22Rv1 (cell line): ENCODE measurements at regions not wholly inside any gene's neighbourhood (a gene's known extent, or its start where the extent isn't known, plus 50 kb on each side); places are given as distances from the start of the nearest gene placed in this dataset.
"Not testable (repeated sequence)": the region's sequence is repeated elsewhere in the genome, so short reads cannot be mapped to it uniquely, and the experiment has no call there.

Experiments
- H3K27ac ChIP-seq: fragments of 450-650 bp; 2 replicates; pipeline ENCODE4 v1.5.1; 2017
- ZFX ChIP-seq: fragments of 450-650 bp; IDR thresholded peaks from 2 replicates; pipeline ENCODE4 v1.6.1; 2017; ENCODE audit warnings: antibody characterized with exemption, borderline replicate concordance
- TF ChIP-seq, protein P1 (sequence below): fragments of 450-650 bp; IDR thresholded peaks from 2 replicates; pipeline ENCODE4 v1.5.1; 2017; ENCODE audit warnings: mild to moderate bottlenecking

DNA sequence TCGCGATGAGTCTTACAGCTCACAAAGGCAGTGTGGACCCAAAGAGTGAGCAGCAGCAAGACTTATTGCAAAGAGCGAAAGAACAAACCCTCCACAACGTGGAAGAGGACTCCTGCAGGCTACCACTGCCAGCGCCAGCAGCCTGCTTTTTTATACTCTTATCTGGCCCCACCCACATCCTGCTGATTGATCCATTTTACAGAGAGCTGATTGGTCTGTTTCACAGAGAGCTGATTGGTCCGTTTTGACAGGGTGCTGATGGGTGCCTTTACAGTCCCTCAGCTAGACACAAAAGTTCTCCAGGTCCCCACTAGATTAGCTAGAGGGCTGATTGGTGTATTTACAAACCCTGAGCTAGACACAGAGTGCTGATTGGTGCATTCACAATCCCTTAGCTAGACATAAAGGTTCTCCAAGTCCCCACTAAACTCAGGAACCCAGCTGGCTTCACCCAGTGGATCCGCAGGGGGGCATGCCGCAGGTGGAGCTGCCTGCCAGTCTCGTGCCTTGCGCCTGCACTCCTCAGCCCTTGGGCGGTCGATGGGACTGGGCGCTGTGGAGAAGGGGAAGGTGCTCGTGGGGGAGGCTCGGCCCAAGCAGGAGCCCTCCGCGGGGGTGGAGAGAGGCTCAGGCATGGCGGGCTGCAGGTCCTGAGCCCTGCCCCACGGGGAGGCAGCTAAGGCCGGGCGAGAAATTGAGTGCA lies 75.7 kb downstream of the QDPR start:
- H3K27ac ChIP-seq, result not testable (repeated sequence)

DNA sequence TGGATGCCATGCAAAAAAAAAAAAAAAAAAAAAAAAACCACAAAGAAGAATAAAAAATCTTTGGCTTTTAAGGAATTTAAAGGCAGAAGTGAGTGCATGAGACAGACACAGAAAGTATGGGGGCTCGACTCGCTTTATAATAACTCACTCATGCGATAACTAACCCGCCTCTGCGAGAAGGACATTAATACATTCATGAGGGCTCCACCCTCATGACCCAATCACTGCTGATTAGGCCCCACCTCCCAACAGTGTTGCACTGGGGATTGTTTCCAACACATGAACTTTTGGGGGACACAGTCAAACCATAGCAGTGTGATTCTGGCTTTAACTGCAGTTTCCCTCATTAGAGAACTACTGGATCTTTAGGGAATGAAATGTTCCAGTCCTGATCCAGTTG lies 78.1 kb downstream of the QDPR start:
- TF ChIP-seq, protein P1, sequence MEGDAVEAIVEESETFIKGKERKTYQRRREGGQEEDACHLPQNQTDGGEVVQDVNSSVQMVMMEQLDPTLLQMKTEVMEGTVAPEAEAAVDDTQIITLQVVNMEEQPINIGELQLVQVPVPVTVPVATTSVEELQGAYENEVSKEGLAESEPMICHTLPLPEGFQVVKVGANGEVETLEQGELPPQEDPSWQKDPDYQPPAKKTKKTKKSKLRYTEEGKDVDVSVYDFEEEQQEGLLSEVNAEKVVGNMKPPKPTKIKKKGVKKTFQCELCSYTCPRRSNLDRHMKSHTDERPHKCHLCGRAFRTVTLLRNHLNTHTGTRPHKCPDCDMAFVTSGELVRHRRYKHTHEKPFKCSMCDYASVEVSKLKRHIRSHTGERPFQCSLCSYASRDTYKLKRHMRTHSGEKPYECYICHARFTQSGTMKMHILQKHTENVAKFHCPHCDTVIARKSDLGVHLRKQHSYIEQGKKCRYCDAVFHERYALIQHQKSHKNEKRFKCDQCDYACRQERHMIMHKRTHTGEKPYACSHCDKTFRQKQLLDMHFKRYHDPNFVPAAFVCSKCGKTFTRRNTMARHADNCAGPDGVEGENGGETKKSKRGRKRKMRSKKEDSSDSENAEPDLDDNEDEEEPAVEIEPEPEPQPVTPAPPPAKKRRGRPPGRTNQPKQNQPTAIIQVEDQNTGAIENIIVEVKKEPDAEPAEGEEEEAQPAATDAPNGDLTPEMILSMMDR, result no peak
- TF ChIP-seq ZFX, result no peak

DNA sequence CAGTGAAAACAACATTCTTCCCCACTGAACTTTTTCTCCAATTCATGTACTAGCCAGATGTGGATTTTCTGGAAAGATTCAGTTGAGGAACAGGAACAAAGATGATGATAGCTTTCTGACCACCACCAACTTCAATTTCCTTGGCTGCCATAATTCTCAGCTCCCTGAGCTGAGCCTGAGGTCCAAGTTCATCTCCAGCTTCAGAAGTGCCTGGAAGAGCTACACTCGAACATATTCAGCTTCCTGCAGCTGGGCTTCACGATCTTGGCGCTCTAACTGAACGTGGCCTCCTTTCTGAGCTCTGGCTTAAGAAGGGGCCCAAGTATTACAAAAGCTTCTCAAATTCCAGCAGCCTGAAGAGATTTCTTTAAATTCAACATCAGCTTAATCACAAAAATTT lies 83.9 kb downstream of the QDPR start:
- no peak overlapping the region for H3K27ac ChIP-seq
- no peak for TF ChIP-seq ZFX
- TF ChIP-seq, protein P1, result no peak

More for the DNA sequence above, 78.1 kb downstream of the QDPR start:
- H3K27ac ChIP-seq, result no peak overlapping the region

DNA sequence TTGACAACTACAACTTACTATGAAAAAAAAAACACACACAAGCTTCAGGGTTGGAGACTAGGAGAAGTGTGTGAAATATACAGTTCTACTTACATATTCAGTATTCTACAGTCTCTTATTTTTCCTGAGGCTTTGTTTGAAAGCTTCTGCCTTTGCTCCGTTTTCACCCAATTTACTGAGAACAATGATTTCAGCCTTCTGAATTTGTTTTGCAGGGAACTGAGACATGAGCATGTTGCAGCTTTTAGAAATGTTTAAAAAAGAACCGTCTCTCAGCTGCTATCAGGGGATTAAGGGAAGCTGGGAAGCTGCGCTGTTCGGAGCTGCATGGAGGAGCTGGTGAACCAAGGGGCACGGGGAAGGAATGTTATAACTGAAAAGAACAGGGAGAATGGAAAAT lies 85.7 kb downstream of the QDPR start:
- TF ChIP-seq ZFX, result no peak
- H3K27ac ChIP-seq, result no peak overlapping the region

DNA sequence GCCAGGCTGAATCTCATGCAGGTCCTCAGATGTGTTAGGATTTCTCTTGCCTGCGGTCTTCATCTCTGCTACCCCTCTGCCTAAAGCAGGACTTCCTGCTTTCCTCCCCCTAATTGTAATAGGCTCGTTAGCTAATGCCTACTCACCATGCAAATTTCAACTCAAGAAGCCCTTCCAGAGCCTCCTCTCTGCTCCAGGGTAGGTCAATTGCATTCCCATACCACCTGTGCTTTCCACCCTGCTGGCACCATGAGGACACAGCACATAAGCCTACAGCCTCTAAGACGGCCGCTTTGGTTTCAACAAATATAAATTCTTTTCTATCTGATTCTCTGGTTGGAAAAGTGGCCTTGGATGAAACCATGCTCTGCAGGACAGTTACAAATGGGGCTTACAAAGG lies 93.9 kb downstream of the QDPR start:
- no peak overlapping the region for H3K27ac ChIP-seq
- TF ChIP-seq, protein P1, result no peak
- no peak for TF ChIP-seq ZFX

DNA sequence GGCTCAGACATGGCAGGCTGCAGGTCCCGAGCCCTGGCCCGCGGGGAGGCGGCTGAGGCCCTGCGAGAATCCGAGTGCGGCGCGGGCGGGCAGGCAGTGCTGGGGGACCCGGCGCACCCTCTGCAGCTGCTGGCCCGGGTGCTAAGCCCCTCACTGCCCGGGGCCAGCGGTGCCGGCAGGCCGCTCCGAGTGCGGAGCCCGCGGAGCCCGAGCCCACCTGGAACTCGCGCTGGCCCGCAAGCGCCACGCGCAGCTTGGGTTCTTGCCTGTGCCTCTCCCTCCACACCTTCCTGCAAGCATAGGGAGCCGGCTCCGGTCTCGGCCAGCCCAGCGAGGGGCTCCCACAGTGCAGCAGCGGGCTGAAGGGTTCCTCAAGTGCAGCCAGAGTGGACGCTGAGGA lies 97.5 kb downstream of the QDPR start:
- no peak overlapping the region for H3K27ac ChIP-seq
- TF ChIP-seq, protein P1, result no peak
- TF ChIP-seq ZFX, result no peak

DNA sequence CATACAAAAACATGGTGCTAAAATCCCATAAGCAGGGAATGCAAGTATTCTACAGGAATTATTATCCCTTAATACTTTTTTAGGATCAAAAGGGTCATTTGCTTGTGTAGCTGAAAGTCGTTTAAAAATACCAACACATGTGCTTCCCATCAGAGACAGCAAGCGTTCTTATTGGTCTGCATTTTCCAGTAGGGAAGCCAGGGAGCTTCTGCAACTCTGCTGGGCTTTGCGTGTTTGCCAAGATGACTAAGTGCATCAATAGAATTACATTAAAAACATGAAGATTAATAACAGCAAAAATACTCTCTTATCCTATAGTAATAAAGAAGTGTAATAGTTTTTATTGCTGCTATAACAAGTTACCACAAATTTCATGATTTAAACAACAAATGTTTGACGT lies 111.2 kb downstream of the QDPR start:
- TF ChIP-seq, protein P1, result no peak
- TF ChIP-seq ZFX, result no peak

DNA sequence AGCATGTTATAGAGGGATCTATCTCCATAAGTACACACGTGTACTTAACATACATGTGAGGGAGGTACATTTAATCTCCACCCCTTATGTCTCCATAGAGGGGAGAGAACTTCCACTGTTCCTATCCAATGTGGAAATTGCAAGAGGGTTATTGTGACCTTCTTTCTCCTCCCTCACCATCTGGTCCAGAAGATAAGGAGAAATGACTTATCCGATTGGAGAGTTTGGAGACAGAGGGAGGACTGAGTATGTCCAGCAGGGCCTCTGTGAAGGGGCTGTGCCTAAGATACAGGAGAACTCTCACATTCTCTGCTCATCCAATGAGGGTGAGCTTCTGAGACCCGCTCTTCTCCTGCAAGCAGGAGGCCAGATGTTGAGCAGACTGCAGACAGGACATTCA lies 113.1 kb downstream of the QDPR start:
- H3K27ac ChIP-seq, result no peak overlapping the region
- no peak for TF ChIP-seq ZFX
- TF ChIP-seq, protein P1, result no peak

More for the DNA sequence above, 111.2 kb downstream of the QDPR start:
- no peak overlapping the region for H3K27ac ChIP-seq
